Esophagus squamous epithelium (tissue), 4 donors: ENCODE measurements at regions not wholly inside any gene's neighbourhood (a gene's known extent, or its start where the extent isn't known, plus 50 kb on each side); places are given as distances from the start of the nearest gene placed in this dataset.

Source experiments
- CTCF ChIP-seq, 6 experiments: fragments of 450-650 bp in 4 of 6; fragments of 200-600 bp in 2 of 6; sonication (generic) in 2 of 6; IDR thresholded peaks; one replicate each; pipeline ENCODE4 v1.5.1; 2016 to 2019; ENCODE audit warnings: antibody characterized with exemption in 6 of 6, mild to moderate bottlenecking in 4 of 6, moderate library complexity in 4 of 6
- POLR2A ChIP-seq, 4 donors: fragments of 450-650 bp; IDR thresholded peaks; one replicate each; pipeline ENCODE4 v1.6.1; 2017; ENCODE audit warnings: antibody characterized with exemption in 4 of 4, mild to moderate bottlenecking in 4 of 4, moderate library complexity in 3 of 4

- TF ChIP-seq CTCF (IDR thresholded peaks at IDR 0.05) (no peak), POLR2A (IDR thresholded peaks at IDR 0.05) (no peak)
Measured at GRCh38 chr2:21382701-21383520, 259.1 kb downstream of the TDRD15 start.
